A172 (cell line): ENCODE measurements at regions not wholly inside any gene's neighbourhood (a gene's known extent, or its start where the extent isn't known, plus 50 kb on each side); places are given as distances from the start of the nearest gene placed in this dataset.

Experiments used
- DNase-seq: peaks from one replicate; pipeline ENCODE4 v3.0.0-alpha.2; 2015; ENCODE audit warnings: low spot score

GRCh38 chr21:23780326-23780725 lies 1827.0 kb downstream of the MRPL39 start:
- DNase-seq, result no peak

DNA sequence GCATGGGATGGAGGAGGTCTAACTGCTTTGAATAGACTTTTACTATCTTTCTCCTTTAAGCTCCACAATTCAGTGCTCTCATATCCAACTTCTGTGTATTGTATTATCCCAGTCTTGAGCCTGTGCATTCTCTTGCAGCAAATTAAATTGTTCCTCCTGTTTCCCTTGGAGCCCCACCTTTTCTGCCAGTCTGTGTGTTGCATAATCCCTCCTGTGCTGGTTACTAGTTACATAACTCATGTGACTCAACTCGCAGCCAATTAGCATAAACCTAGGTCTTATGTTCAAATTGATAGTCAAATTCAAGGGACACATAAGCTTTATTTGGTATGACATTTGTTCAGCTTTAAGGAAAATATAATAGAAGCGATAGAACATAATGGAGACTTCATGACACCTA lies 1863.5 kb downstream of the MRPL39 start:
- DNase-seq, result no peak

DNA sequence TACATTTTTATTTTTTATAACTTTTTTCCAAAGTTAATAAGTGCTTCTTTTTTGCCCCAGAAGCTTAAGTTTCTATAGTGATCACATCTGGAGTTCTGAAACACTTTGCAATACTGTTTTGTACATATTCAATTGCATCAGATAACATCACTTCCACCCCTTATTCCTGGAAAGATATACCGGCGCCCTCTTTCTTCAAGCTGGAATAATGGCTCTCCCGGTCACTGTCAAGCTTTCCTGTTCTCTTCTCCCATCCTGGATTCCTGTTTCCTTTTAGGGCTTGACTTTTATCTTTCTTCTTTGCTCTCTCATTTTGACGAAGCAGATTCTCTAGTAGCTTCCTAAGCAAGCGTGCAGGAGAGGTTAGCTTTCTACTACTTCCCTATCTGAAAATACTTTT lies 1866.8 kb downstream of the MRPL39 start:
- no peak for DNase-seq

DNA sequence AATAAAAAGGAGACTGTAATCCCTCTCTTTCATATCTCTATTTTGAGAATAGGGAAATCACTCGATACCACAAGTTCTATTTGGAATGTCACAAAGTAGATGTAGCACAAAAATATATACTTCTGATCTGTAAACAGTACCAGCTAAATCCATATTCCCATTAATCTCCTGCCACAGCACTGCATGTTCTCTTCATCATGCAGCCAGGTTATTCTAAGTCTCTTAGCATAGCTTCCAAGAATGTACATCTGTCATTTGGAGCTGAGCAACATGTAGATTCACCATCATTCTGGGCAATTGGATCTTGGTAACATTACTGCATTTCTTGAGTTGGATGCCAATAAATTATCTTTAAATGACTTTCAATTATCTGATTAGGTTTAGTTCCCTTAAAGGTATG lies 1874.5 kb downstream of the MRPL39 start:
- no peak for DNase-seq

GRCh38 chr21:23729331-23729730 lies 1878.0 kb downstream of the MRPL39 start:
- no peak for DNase-seq

GRCh38 chr21:23725576-23725975 lies 1881.7 kb downstream of the MRPL39 start:
- DNase-seq, result no peak

DNA sequence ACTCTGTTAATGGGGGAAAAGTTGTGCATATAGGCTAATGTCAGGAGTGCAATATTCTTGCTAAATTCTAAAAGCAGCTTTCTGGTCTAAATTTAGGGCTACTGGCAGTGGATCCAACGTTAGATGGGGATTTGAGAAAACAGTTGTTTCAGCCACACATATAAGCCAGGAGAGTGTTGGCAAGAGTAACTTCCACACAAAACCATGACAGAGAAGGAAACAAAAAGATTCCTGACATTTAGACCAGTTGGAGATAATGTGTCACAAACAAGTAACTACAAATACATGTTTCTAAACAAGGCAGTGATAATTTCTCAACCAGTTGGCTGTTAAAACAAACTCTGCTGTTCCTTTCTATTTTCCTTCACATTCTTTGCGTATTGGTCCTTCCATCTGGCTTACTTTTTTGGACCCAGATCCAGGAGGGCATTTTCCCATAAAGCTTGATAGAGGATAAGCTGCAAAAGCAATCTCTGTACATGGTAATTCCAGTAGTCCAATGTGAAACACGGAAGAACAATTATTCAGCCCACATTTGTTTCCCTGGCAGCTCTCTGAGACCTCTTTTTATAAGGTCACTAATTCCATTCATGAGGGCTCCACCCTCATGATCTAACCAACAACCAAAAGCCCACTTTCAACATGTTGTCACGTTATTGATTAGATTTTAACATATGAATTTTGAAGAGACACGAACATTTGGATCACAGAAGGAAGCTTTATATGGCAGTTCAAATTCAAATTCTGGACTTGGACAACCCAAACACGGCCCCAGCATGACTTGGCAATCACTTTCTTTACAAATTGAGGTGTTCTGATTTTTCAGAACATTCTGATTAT lies 1888.6 kb downstream of the MRPL39 start:
- DNase-seq, result no peak

DNA sequence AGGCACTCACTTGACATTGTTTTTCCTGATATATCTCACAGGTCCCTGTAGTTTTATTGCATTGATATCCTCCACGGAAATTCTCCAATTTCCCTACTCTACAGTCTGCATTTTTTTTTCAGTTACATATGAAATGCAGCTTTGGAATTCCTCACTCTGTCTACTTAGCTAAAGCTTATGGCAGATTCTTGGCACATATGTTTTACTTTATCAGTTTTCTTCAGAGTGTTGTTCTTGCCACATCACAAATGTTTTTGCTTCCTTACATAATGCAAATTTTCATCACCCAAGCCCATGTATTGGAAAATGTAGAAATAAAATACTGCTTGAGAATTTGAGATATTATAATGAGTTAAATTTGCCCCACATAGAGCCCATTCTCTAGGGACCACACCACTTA lies 1895.1 kb downstream of the MRPL39 start:
- DNase-seq, result no peak

DNA sequence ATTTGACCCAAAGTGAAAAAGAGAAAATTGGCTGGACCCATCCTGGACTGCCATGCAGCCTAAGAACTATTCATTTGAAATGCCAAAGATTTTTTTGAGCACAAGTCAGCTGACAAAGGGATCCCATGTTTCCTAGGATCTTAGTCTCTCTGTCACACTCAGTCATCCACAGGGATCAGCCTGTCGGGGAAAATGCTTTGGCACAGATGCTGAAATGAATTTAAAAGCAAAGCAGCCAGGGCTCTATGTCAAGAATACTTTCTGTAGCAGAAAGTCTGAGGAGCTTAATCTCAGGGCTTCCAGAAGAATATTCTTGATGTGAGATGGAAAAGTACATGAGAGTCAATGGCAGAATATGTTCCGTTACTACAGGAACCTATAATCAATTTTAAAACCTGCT lies 1900.8 kb downstream of the MRPL39 start:
- no peak for DNase-seq

- no peak for DNase-seq
Observed at GRCh38 chr21:23699402-23699801, 1907.9 kb downstream of the MRPL39 start.

- no peak for DNase-seq
Observed at GRCh38 chr21:23698619-23699018, 1908.7 kb downstream of the MRPL39 start.

DNA sequence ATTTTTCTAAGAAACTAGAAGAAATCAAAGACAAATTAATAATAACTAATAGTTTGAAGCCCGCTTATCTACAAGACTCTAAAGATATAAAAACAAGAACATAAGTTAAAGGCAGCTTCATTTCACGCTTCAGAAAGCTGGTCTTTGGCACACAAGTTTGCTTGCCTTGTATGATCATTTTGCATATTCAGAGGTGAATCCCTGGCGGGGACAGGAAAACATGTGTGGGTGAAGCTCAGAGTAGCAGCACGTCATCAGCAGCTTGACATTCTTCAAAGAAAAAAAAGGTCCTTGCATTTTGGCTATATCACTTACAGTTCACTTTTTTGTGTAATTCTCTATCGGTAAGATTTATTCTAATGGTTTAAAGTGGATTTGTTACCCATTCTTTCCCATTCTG lies 1911.8 kb downstream of the MRPL39 start:
- DNase-seq, result no peak

GRCh38 chr21:23694390-23694789 lies 1912.9 kb downstream of the MRPL39 start:
- no peak for DNase-seq

- no peak for DNase-seq
Observed at GRCh38 chr21:23690316-23690715, 1917.0 kb downstream of the MRPL39 start.

GRCh38 chr21:23686737-23687523 lies 1920.4 kb downstream of the MRPL39 start:
- no peak for DNase-seq

GRCh38 chr21:23684431-23684830 lies 1922.8 kb downstream of the MRPL39 start:
- DNase-seq, result no peak

DNA sequence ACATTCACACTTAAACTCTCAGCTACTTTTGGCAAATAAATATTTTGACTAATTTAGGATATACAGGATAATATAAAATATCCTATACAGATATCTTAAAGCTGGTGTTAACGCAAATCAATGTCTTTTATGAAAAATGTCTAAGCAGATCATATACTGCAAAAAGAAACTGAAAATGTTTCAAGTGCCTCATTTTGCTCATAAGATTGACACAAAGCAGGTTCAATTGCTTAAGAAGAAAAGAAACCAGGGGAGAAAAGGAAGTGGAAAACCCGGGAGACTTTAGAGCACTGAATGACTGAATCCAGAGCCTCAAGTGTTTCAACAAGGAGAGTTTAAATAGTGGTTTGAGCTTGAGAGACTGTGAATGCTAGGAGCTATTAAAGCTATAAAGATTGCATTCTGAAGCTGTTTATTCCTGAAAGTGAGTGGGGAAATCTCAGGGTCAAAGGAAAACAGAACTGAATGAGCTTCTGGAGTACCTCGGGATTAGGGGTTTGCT lies 1943.0 kb downstream of the MRPL39 start:
- no peak for DNase-seq

DNA sequence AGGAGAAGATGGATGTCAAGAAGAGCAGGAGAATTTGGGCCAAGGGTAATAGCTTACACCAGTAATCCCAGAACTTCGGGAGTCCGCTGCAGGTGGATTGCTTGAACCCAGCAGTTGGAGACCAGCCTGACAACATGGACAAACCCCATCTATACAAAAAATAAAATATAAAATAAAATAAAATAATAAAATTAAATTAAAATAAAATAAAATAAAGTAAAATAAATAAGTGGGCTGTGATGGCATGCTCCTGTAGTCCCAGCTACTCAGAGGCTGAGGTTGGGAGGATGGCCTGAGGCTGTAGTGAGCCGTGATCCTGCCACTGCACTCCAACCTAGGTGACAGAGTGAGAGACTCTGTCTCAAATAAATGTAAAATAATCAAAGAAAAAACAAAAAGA lies 1946.7 kb downstream of the MRPL39 start:
- no peak for DNase-seq

DNA sequence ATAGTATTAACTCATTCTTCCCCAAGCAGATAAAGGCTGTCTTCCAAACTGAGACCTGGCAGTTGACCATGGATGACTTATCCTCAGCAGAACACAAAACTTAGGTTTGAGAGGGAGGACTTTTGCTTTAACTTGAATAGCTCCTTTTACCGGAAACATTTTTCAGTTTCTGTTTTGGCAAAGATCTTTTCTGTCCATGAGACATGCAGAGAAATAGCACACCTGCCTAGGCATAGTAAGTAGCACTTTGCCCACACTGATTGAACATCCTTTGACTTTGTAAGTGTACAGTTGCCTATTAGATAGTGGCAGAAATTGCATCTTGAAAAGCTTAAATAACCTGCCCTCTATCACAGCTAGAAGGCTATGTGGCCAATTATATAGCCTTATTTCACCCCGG lies 1962.5 kb downstream of the MRPL39 start:
- DNase-seq, result no peak

- DNase-seq, result no peak
Observed at GRCh38 chr21:23639721-23640120, 1967.6 kb downstream of the MRPL39 start.

- no peak for DNase-seq
Observed at GRCh38 chr21:23638131-23638695, 1969.1 kb downstream of the MRPL39 start.

DNA sequence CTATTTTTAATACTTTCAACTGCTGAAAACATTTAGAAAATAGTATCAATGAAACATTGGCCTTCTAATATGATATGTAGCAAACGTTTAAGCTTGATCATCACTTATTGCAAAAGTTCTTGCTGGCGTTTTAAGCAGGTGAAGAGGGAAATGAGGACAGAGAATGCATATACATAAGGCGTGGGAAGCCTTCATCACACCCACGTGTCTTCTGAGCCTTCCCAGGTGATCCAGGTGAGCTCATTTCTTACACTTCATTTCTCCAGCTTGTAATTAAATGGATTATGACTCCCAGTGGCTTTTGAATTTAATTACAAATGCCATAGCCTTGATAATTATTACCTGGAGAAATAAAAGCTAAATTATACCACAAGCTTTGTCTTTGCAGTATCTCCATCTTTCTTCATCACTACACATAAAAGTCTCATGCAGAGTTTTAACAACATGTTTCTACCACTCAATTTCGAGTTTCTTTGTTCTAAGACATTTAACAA lies 1973.8 kb downstream of the MRPL39 start:
- no peak for DNase-seq
